ENCODE measurements at regions not wholly inside any gene's neighbourhood (a gene's known extent, or its start where the extent isn't known, plus 50 kb on each side); places are given as distances from the start of the nearest gene placed in this dataset.
A peak's percentile ranks its signal among the peaks of the same experiment; 100 is the strongest.

- TF ChIP-seq, protein P1, sequence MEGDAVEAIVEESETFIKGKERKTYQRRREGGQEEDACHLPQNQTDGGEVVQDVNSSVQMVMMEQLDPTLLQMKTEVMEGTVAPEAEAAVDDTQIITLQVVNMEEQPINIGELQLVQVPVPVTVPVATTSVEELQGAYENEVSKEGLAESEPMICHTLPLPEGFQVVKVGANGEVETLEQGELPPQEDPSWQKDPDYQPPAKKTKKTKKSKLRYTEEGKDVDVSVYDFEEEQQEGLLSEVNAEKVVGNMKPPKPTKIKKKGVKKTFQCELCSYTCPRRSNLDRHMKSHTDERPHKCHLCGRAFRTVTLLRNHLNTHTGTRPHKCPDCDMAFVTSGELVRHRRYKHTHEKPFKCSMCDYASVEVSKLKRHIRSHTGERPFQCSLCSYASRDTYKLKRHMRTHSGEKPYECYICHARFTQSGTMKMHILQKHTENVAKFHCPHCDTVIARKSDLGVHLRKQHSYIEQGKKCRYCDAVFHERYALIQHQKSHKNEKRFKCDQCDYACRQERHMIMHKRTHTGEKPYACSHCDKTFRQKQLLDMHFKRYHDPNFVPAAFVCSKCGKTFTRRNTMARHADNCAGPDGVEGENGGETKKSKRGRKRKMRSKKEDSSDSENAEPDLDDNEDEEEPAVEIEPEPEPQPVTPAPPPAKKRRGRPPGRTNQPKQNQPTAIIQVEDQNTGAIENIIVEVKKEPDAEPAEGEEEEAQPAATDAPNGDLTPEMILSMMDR (IDR thresholded peaks at IDR 0.05), result no peak
These were observed 654.2 kb downstream of the TENT5A start for GRCh38 chr6:81098109-81098814.

DNA sequence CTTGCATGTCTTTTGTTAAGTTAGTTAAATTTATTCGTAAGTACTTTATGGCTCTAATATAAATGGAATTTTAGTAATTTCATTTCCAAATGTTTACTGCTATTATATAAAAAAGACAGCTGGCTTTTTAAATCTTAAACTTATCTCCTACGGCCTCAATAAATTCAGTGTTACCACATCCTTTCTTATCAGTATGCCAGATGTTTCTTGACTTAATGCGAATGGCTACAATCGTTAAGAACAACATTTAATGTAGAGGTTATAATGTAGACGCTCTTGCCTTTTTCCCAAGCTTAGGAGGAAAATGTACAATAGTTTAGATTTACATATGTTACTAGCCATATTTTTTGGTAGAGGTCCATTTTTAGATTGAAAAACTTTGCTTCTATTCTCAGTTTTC, 659.4 kb downstream of the TENT5A start:
- TF ChIP-seq, protein P1 (IDR thresholded peaks at IDR 0.05), result no peak

- TF ChIP-seq, protein P1 (IDR thresholded peaks at IDR 0.05), result no peak
These were observed 664.3 kb downstream of the TENT5A start for GRCh38 chr6:81088145-81088544.

- TF ChIP-seq, protein P1 (IDR thresholded peaks at IDR 0.05), result no peak
These were observed 665.5 kb downstream of the TENT5A start for GRCh38 chr6:81086991-81087390.

DNA sequence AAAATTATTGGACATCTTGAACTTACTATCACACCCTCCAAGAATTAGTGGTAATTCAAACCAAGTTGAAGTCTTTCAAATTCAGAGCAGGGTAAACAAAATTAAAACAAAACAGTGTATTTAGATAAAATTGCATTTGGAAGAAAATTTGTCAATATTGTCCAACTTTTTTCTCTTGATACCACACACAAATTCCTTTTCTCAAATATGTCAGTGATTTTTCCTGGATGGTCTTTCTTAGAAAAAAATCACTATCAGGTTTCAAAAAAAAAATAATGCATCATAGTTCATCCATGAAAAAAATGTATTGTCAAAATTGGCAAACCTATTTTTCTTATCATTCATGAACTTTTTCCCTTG, 667.1 kb downstream of the TENT5A start:
- TF ChIP-seq, protein P1 (IDR thresholded peaks at IDR 0.05), result no peak

GRCh38 chr6:81084776-81085430, 667.6 kb downstream of the TENT5A start:
- TF ChIP-seq, protein P1 (IDR thresholded peaks at IDR 0.05), result no peak

GRCh38 chr6:81075974-81076373, 676.5 kb downstream of the TENT5A start:
- TF ChIP-seq, protein P1 (IDR thresholded peaks at IDR 0.05), result peak; percentile 39
